NT2/D1 (cell line): ENCODE measurements at regions not wholly inside any gene's neighbourhood (a gene's known extent, or its start where the extent isn't known, plus 50 kb on each side); places are given as distances from the start of the nearest gene placed in this dataset.

Source experiments
- SUZ12 ChIP-seq: IDR thresholded peaks from 2 replicates; pipeline ENCODE4 v1.6.1; 2011; ENCODE audit not compliant: insufficient read length, insufficient read depth; ENCODE audit errors: extremely low read depth
- YY1 ChIP-seq: IDR thresholded peaks from 2 replicates; pipeline ENCODE4 v1.6.1; 2011; ENCODE audit not compliant: insufficient read length, insufficient read depth
- ZNF274 ChIP-seq: IDR thresholded peaks from 2 replicates; pipeline ENCODE4 v1.6.1; 2011; ENCODE audit warnings: mild to moderate bottlenecking, low read depth, low read length

- TF ChIP-seq ZNF274 (no peak), YY1 (no peak), SUZ12 (no peak)
Observed at GRCh38 chr1:58398714-58399113, 147.8 kb downstream of the OMA1 start.
